NCI-H69 (cell line): ENCODE measurements at regions not wholly inside any gene's neighbourhood (a gene's known extent, or its start where the extent isn't known, plus 50 kb on each side); places are given as distances from the start of the nearest gene placed in this dataset.
A peak's percentile ranks its signal among the peaks of the same experiment; 100 is the strongest.

Experiments used
- DNase-seq: peaks from one replicate; lab custom pipeline; 2025; lab: John Stamatoyannopoulos, UW

GRCh38 chr6:4324746-4325145, 189.4 kb upstream of the ECI2 start:
- no peak for DNase-seq

GRCh38 chr6:4323322-4323721, 187.9 kb upstream of the ECI2 start:
- no peak for DNase-seq

GRCh38 chr6:4322846-4323309, 187.5 kb upstream of the ECI2 start:
- peak; percentile 4 for DNase-seq

GRCh38 chr6:4322134-4322845, 186.9 kb upstream of the ECI2 start:
- peak; percentile 15 for DNase-seq

- DNase-seq = peak; percentile 71
Measured at GRCh38 chr6:4320860-4321259, 185.5 kb upstream of the ECI2 start.

- peak; percentile 41 for DNase-seq
Measured at GRCh38 chr6:4319981-4320683, 184.8 kb upstream of the ECI2 start.

GRCh38 chr6:4318321-4318720, 182.9 kb upstream of the ECI2 start:
- no peak for DNase-seq

- peak; percentile 84 for DNase-seq
Measured at GRCh38 chr6:4316867-4317400, 181.6 kb upstream of the ECI2 start.

- DNase-seq = no peak
Measured at GRCh38 chr6:4314201-4314707, 178.9 kb upstream of the ECI2 start.

- peak; percentile 33 for DNase-seq
Measured at GRCh38 chr6:4313044-4313686, 177.8 kb upstream of the ECI2 start.

- no peak for DNase-seq
Measured at GRCh38 chr6:4311976-4312860, 176.8 kb upstream of the ECI2 start.

- DNase-seq = no peak
Measured at GRCh38 chr6:4309540-4309939, 174.2 kb upstream of the ECI2 start.

GRCh38 chr6:4308364-4308763, 173.0 kb upstream of the ECI2 start:
- no peak for DNase-seq

- DNase-seq = no peak
Measured at GRCh38 chr6:4304927-4305455, 169.6 kb upstream of the ECI2 start.

GRCh38 chr6:4303638-4304037, 168.3 kb upstream of the ECI2 start:
- DNase-seq = no peak

- DNase-seq = no peak
Measured at GRCh38 chr6:4302524-4302923, 167.1 kb upstream of the ECI2 start.

GRCh38 chr6:4301871-4302270, 166.5 kb upstream of the ECI2 start:
- DNase-seq = no peak

GRCh38 chr6:4300917-4301316, 165.5 kb upstream of the ECI2 start:
- DNase-seq = no peak

- DNase-seq = no peak
Measured at GRCh38 chr6:4299476-4299875, 164.1 kb upstream of the ECI2 start.

- DNase-seq = no peak
Measured at GRCh38 chr6:4297348-4297747, 162.0 kb upstream of the ECI2 start.

- no peak for DNase-seq
Measured at GRCh38 chr6:4296552-4296951, 161.2 kb upstream of the ECI2 start.
